ENCODE measurements at regions not wholly inside any gene's neighbourhood (a gene's known extent, or its start where the extent isn't known, plus 50 kb on each side); places are given as distances from the start of the nearest gene placed in this dataset.

DNA sequence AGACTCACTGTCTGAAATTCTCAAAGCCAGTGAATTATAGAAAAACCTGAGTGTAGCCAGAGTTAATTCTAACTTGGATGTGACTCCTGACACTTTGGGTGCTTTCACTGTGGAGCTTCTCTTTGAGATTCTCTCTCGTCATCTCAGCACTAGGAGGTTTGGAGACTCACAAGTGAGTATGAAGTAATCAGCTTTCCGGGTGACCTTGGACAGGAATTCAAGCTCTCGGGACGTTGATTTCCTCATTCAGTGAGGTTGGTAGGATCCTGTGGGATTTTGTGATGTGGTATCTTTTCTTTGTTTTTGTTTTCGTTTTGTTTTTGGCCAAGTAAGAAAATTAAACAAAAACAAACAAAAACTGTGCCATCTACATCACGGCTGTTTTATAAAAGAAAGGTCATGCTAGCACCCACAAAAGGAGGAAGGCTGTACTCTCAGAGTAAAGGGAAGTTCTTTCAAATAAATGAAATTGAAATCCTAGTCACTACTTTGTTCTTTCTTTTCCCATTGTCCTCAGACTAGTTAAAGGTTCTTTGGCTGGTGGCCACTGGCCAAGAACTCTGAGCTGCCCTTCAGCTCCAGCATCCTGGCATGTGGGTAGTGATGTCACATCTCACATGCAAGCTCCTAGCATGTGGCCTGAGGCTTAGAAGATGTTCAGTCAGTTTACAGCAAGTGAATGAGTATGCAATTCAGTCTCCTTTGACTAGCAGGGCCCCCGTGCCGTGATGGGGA, 263.3 kb upstream of the TPM1 start:
- H3K4me3 ChIP-seq: no peak overlapping the region
- WGBS, 5 donors: 64 to 77% (median 71%) methylated on average over 8 of the region's 8 CpGs
- no peaks in the 10 kb centered on the region for H3K9me3 ChIP-seq
- H3K27ac ChIP-seq: no peak overlapping the region
- no peaks in the 10 kb centered on the region for H3K27me3 ChIP-seq
- intact Hi-C loops (cut with DNase I; ENCODE audit: low total_unique reads): loop anchor here (10.0 kb wide), 1 partner anchor 306 kb away; no protein-coding TSS in a partner anchor
- DNase-seq: no peak
- TF ChIP-seq EP300 (IDR thresholded peaks at IDR 0.05) (no peak), POLR2A (IDR thresholded peaks at IDR 0.05) (no peak), POLR2AphosphoS5 (IDR thresholded peaks at IDR 0.05) (no peak)
- TF ChIP-seq, protein P1, sequence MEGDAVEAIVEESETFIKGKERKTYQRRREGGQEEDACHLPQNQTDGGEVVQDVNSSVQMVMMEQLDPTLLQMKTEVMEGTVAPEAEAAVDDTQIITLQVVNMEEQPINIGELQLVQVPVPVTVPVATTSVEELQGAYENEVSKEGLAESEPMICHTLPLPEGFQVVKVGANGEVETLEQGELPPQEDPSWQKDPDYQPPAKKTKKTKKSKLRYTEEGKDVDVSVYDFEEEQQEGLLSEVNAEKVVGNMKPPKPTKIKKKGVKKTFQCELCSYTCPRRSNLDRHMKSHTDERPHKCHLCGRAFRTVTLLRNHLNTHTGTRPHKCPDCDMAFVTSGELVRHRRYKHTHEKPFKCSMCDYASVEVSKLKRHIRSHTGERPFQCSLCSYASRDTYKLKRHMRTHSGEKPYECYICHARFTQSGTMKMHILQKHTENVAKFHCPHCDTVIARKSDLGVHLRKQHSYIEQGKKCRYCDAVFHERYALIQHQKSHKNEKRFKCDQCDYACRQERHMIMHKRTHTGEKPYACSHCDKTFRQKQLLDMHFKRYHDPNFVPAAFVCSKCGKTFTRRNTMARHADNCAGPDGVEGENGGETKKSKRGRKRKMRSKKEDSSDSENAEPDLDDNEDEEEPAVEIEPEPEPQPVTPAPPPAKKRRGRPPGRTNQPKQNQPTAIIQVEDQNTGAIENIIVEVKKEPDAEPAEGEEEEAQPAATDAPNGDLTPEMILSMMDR (IDR thresholded peaks at IDR 0.05): no peak
- H3K4me1 ChIP-seq: peaks cover 0 to 21% (median 10%) of the 10 kb centered on the region in 4 donors
- H3K36me3 ChIP-seq: peaks cover 10 to 64% (median 47%) of the 10 kb centered on the region in 4 donors

DNA sequence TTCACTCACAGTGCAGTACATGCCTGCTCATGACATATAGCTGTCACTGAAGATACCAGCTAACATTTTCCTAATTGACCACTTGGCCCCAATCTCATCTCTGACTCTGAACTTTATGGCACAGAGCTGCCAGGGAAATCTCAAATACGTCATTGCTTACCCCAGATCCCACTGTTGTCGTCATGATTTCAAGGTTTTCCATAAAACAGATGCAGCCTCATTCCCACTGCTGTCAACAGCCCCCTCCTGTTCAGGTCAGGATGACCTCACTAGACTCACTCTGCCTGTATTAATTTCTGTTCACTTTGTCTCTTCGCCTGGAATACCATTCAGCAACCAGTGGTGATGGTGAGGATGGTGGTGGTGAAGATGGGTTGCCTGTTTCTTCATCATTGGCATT, 262.6 kb upstream of the TPM1 start:
- Histone ChIP-seq H3K36me3 (peaks cover 8 to 67% (median 50%) of the 10 kb centered on the region in 4 donors), H3K27me3 (no peaks in the 10 kb centered on the region), H3K4me3 (no peak overlapping the region), H3K4me1 (peaks cover 0 to 21% (median 10%) of the 10 kb centered on the region in 4 donors), H3K9me3 (no peaks in the 10 kb centered on the region), H3K27ac (no peak overlapping the region)
- no peak for DNase-seq
- intact Hi-C loops (cut with DNase I; ENCODE audit: low total_unique reads): loop anchor here (10.0 kb wide), 1 partner anchor 305 kb away; no protein-coding TSS in a partner anchor
- TF ChIP-seq POLR2AphosphoS5 (IDR thresholded peaks at IDR 0.05): no peak
- TF ChIP-seq, protein P1 (IDR thresholded peaks at IDR 0.05): no peak
- TF ChIP-seq POLR2A (IDR thresholded peaks at IDR 0.05): no peak
- TF ChIP-seq EP300 (IDR thresholded peaks at IDR 0.05): no peak
- 93 to 98% (median 95%) methylated on average over 3 of the region's 3 CpGs for WGBS, 5 donors

DNA sequence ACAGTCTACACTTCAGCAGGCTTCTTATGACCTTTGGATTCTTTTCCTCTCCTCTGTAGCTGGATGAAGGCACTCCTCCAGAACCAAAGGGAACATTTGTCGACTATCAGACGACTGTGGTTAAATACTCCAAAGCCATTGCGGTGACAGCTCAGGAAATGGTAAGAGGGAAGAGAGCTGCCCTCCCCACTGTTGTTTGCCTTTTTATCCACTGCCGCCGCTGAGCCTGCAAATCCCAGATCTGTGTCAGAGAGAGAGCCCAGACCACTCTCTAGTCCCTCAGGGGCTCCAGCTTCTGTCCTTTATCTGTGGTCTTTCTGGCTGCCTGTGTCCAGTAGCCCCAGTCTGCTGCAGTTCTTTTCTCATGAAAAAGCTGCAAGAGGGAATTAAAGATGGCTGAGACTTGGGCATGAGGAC, 261.5 kb upstream of the TPM1 start:
- H3K27ac ChIP-seq: peak overlapping the region in 1 of 5 donors; percentile 47
- no peak for DNase-seq
- H3K4me1 ChIP-seq: peaks cover 0 to 21% (median 10%) of the 10 kb centered on the region in 4 donors
- intact Hi-C loops (cut with DNase I; ENCODE audit: low total_unique reads): no loop called here
- TF ChIP-seq POLR2AphosphoS5 (IDR thresholded peaks at IDR 0.05) (no peak), POLR2A (IDR thresholded peaks at IDR 0.05) (no peak), EP300 (IDR thresholded peaks at IDR 0.05) (no peak)
- TF ChIP-seq, protein P1 (IDR thresholded peaks at IDR 0.05): no peak
- H3K27me3 ChIP-seq: no peaks in the 10 kb centered on the region
- WGBS, 5 donors: 35 to 66% (median 48%) methylated on average over 5 of the region's 5 CpGs
- peaks cover 8 to 55% (median 41%) of the 10 kb centered on the region in 4 donors for H3K36me3 ChIP-seq
- no peak overlapping the region for H3K4me3 ChIP-seq
- H3K9me3 ChIP-seq: no peaks in the 10 kb centered on the region

DNA sequence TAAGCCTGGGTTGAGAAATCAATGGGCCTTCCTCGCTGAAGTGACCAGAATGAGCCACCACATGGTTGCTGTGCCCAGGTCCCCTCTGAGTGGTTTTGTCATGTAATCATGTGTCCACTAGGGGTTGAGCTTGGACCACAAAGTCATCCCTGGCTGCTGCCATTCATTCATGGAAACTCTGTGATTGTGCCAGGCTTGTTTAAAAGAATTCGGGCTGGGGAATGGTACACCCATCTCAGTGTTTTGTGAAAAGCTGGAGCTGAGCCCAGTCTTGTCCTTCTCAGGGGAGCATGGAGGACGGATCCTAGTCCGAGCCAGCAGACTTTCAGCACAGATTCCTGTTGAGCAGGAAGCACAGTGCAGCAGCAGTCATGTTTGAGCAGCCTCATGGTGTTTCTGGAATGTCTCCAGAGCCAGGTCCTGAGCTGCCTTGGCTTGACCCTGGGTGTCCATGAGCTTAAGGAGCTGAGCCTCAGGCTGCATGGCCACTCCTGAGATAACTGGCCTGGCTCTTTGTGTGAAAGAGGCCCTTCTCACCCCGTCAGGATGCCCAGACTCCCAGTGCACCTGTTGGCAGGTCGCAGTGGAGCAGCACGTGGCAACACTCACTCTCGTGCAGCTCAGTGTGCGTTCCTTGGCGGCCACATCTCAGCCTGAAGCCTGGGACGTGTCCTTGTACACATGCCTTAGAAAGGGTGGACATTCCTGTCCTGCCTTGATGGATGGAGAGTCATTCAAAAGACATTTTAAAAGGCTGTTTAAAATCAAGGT, 260.3 kb upstream of the TPM1 start:
- DNase-seq: peak; percentile 86 to 91
- no peaks in the 10 kb centered on the region for H3K9me3 ChIP-seq
- intact Hi-C loops (cut with DNase I; ENCODE audit: low total_unique reads): no loop called here
- TF ChIP-seq POLR2A (IDR thresholded peaks at IDR 0.05): no peak
- TF ChIP-seq EP300 (IDR thresholded peaks at IDR 0.05): no peak
- TF ChIP-seq, protein P1 (IDR thresholded peaks at IDR 0.05): peak in 5 of 7 experiments; percentile 32 to 80 (median 58)
- peak; percentile 13 to 70 (median 46) for TF ChIP-seq POLR2AphosphoS5 (IDR thresholded peaks at IDR 0.05)
- H3K4me3 ChIP-seq: no peak overlapping the region
- no peaks in the 10 kb centered on the region for H3K27me3 ChIP-seq
- peak overlapping the region in 4 of 5 donors; percentile 47 to 66 (median 64) for H3K27ac ChIP-seq
- H3K36me3 ChIP-seq: peaks cover 8 to 44% (median 40%) of the 10 kb centered on the region in 4 donors
- H3K4me1 ChIP-seq: peaks cover 0 to 21% (median 10%) of the 10 kb centered on the region in 4 donors
- 19 to 34% (median 27%) methylated on average over 11 of the region's 11 CpGs for WGBS, 5 donors
